GM12865 (cell line): ENCODE measurements at regions not wholly inside any gene's neighbourhood (a gene's known extent, or its start where the extent isn't known, plus 50 kb on each side); places are given as distances from the start of the nearest gene placed in this dataset.
A peak's percentile ranks its signal among the peaks of the same experiment; 100 is the strongest.
"Not testable (repeated sequence)": the region's sequence is repeated elsewhere in the genome, so short reads cannot be mapped to it uniquely, and the experiment has no call there.

ENCODE experiments used
- DNase-seq: peaks from one replicate; pipeline ENCODE4 v3.0.0; 2010; ENCODE audit warnings: low read depth
- H3K4me3 ChIP-seq: 2 replicates; pipeline ENCODE4 v1.5.1; 2011; ENCODE audit warnings: mild to moderate bottlenecking, low read depth, low read length, control low read depth
- TF ChIP-seq, protein P1 (sequence below): IDR thresholded peaks from 2 replicates; pipeline ENCODE4 v1.5.1; 2011; ENCODE audit warnings: low read length, control low read depth, low read depth, inconsistent platforms; ENCODE audit not compliant: insufficient read depth; ENCODE audit errors: missing control alignments

DNA sequence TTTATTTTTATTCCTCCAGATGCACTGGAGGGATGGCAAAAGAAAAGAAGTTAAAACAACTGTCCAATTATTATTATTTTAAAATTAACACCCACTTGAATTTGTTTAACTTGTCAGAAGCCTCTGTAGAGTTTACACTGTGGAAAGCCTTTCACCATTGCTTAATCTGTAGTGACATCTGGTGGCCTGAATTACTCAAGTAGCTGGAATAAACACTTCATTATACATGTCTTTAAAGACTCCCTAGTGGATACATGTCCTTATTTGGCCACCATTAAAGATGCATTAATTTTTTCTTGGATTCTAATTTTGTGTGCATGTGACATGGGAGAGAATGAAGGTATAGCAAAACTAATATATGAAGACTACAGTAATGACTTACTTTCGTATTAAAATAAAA is 1496.5 kb downstream of the FAM181B start:
- H3K4me3 ChIP-seq: no peak overlapping the region
- DNase-seq: peak; percentile 31
- TF ChIP-seq, protein P1, sequence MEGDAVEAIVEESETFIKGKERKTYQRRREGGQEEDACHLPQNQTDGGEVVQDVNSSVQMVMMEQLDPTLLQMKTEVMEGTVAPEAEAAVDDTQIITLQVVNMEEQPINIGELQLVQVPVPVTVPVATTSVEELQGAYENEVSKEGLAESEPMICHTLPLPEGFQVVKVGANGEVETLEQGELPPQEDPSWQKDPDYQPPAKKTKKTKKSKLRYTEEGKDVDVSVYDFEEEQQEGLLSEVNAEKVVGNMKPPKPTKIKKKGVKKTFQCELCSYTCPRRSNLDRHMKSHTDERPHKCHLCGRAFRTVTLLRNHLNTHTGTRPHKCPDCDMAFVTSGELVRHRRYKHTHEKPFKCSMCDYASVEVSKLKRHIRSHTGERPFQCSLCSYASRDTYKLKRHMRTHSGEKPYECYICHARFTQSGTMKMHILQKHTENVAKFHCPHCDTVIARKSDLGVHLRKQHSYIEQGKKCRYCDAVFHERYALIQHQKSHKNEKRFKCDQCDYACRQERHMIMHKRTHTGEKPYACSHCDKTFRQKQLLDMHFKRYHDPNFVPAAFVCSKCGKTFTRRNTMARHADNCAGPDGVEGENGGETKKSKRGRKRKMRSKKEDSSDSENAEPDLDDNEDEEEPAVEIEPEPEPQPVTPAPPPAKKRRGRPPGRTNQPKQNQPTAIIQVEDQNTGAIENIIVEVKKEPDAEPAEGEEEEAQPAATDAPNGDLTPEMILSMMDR: peak; percentile 22

DNA sequence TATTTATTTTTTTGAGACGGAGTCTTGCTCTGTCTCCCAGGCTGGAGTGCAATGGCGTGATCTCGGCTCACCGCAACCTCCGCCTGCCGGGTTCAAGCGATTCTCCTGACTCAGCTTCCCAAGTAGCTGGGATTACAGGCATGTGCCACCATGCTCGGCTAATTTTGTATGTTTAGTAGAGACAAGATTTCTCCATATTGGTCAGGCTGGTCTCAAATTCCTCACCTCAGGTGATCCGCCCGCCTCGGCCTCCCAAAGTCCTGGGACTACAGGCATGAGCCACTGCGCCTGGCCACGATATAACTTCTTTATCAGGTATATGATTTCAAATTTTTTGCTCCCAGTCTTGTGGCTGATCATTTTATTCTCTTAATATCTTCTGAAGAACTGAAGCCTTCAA is 1506.3 kb downstream of the FAM181B start:
- not testable (repeated sequence) for H3K4me3 ChIP-seq, DNase-seq

DNA sequence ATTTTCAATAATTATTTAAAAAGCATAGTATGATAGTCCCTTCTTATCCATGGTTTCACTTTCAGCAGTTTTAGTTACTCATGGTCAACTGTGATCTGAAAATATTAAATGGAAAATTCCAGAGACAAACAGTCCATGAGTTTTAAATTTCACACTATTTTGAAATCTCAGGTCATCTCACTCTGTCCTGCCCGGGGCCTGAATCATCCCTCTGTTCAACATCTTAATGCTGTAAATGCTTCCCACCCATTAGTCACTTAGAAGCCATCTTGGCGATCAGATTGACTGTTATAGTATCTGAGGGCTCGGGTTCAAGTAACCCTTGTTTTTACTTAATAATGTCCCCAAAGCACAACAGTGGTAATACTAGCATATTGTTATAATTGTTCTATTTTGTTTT is 1509.3 kb downstream of the FAM181B start:
- no peak overlapping the region for H3K4me3 ChIP-seq
- TF ChIP-seq, protein P1: no peak
- no peak for DNase-seq

DNA sequence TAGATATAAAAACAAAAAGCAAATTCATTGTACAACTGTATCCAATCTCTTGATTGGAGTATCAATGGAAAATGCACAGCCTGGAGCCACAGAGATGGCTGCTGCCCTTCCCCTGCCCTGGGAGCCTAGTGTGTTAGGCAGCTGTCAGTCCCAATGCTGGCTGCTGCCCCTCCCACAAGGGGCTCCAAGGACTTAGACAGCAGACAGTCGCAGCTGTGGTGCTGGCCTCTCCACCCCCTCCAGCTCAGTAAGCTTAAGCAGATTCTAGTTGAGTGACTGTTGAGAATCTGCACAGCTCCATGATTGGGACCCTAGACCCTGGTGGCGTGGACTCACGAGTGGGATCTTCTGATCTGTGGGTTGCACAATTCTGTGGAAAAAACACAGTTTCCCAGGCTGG is 1511.2 kb downstream of the FAM181B start:
- TF ChIP-seq, protein P1: no peak
- DNase-seq: no peak
- H3K4me3 ChIP-seq: no peak overlapping the region

DNA sequence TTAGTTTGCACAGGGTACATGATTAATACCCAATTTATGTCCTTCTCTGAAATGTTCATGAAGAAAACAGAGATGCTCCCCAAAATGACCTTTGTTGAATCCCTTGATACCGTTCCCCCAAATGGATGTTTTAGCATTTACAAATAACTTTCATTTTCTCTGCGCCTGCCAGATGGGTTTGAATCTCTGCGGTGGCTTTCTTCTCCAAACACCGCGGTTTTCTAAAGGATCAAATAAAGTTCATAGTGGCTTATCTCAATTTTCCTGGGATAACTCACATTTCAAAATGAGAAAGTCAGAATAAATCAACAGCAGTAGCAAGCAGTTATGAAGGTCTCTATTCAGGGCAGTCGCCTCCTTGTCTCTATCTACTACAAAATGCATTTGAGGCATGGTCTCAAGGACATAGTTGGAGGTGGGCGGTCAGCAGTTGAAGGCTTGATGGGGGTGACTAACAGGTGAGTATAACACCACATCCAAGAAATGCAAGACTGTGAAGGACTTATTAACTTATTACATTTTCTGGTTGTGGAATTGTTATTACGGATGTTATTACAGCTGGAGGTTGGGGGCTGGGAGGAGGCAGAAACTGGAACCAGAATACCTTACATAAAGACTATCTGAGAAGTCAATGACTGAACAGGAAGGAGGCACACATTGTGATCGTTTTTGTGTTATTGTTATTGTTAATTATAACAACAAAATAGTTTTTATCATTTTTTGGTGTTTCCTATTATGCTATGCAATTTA is 1513.3 kb downstream of the FAM181B start:
- DNase-seq: no peak
- TF ChIP-seq, protein P1: no peak
- H3K4me3 ChIP-seq: no peak overlapping the region

GRCh38 chr11:81219661-81220060 is 1514.0 kb downstream of the FAM181B start:
- H3K4me3 ChIP-seq: no peak overlapping the region
- TF ChIP-seq, protein P1: no peak
- DNase-seq: no peak

DNA sequence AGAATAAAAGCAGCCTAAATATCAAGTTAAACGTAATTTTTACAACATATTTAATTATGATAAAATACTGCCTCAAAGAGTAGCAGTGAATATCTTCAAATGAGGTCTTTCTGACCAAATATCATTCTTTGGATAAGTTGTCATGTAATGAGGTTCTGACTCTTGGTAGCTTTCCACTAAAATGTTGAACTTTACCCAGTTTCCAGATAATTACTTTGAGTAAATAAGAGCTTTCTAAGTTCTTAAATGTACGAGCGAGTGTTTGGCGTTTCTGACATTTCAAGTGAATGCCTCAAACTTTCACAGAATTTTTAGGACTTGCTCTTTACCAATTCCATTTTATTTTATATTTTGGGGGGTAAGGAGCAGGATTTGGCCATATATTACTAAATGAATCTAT is 1515.2 kb downstream of the FAM181B start:
- no peak for DNase-seq
- TF ChIP-seq, protein P1: no peak
- no peak overlapping the region for H3K4me3 ChIP-seq
